T-helper 9 cell (primary cell): ENCODE measurements at regions not wholly inside any gene's neighbourhood (a gene's known extent, or its start where the extent isn't known, plus 50 kb on each side); places are given as distances from the start of the nearest gene placed in this dataset.

Experiments used
- DNase-seq: peaks from one replicate; pipeline ENCODE4 v3.0.0-alpha.2; 2020

DNA sequence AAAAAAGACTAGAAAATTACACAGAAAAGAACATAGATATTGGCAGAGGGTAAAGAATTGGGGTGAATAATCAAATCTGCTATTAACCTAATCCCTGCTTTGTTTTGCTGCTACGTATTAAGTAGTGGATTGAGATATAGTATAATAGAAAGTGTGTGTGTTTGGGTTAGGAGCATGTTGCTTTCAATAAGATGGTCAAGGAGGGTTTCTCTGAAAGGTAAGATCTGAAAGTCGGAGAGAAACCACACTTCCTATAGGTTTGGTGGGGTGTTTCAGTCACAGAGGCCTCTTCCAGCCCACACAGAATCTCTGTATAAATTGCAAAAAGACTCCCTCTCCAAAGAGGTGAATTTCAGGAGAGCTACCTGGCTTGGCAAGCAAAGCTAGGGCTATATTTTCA lies 345.7 kb upstream of the SATB1 start:
- DNase-seq: no peak

DNA sequence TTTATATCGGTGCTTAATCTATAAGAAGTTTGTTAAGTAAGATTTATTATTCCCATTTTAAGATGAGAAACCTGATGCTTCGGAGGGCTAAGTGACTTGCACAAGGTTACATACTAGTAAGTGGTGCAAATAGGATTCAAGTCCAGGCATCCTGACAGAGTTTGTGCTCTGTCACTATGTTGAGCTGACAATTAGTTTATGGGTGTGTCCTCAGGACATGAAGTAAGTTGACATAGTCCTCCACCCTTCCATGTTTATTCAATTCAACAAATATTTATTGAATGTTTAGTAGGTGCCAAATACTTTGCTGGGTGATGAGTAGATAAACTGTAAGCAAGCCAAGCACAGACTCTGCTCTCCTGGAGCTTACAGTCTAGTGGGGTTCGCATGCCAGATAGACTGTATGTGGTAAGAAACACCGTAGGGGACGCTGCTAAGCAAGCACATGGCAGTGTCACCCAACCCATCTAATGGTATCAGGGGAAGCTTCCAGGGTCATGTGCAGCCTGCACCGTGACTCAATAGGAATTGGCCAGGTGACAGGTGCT lies 342.7 kb upstream of the SATB1 start:
- DNase-seq: no peak

DNA sequence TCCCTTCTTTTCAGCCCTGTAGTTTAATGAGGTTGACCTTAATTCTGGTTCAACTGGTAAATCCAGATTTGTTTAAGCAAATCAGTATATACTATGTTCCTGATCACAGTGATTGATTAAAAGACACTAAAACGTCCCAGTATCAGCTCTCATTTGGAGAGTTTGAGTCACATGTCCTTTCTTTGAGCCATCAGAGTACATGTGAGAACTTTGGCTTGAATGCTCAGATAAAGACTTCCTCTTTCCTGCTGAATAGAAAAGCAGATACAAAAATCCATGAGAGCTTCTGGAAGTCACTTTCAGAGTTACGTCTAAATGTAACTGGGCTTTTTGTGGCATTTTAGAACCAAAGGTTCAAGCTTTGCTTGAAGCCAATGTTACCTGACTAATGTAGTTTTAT lies 341.8 kb upstream of the SATB1 start:
- no peak for DNase-seq

DNA sequence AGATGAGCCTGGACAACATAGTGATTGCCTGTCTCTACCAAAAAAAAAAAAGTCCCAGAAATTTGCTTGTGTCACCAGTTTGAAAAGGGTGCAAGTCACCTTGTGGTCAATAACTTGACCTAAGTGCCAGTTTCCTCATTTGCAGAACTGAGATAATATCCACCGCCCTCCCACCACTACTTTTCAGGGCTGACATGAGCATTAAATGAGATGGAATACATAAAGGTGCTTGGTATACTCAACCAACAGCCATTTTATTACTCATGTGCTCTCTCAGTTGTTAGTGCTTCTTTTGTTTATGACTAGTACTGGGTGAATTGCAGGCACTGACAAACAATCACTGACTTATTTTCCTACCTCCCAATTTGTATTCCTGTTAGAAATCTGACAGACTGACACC lies 340.5 kb upstream of the SATB1 start:
- DNase-seq: no peak

DNA sequence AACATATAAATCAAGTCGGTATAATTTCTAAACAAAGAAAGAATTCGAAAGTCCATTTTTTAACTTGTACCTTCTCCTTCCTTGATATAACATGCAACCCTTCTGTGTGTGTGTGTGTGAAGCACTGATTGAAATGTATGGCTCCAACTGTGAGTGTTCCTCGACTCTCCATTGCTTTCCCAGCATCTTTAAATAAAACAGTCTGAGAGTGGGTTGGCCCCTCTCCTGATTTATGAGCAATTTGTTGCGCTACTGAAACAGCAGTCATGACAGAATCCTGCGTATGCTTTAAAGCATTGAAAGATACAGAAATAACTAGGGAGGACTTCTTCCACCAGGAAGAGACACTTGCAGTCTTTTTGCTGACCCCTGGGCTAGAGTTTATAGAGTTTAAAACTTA lies 340.0 kb upstream of the SATB1 start:
- no peak for DNase-seq

DNA sequence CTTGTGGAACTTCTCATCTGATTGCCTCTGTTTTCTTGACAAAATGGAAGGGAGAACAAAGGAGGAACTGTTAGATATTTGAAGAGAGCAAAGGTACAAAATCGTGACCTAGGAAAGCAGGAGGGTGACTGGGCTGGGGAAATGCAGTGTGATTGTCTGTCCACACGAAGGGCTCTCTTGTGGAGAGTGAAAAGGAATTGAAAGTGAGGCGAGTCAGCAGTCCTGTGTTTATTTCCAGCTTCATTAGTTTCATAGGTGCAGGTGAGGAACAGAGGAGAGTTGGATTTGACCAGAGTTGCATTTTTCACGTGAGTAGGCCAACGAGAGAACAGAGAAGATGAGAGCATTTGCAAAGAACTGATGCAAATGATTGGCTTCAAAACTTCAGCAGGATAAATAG lies 336.4 kb upstream of the SATB1 start:
- DNase-seq: no peak

DNA sequence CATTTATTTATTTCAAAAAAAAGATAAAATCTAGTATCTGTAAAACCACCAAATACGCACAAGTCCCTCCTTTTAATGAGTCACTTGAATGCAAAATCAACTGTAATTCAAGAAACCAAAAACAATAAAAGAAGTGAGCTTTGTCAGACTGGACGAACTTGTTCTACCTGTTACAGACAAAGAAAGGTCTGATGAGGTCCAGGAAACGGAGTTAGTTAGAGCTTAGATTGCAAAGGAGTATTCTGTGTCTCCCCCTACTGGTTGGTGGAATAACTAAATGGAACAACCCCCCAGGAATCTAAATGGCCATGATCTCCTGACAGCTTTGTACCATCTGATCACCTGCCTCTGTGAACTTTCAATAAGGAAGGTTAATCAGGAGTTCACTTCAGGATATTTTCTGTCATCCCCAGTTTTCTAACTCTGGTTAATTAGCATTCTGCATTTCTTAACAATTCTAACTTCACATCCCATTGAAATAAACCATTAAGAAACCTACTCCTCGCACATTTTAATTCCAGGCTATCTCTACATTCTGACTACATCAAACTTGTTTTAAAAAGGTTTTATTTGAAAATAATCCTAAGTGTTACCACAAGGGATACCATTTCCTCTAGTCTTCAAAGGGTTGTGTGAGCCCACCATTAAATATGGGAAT lies 333.0 kb upstream of the SATB1 start:
- DNase-seq: no peak

DNA sequence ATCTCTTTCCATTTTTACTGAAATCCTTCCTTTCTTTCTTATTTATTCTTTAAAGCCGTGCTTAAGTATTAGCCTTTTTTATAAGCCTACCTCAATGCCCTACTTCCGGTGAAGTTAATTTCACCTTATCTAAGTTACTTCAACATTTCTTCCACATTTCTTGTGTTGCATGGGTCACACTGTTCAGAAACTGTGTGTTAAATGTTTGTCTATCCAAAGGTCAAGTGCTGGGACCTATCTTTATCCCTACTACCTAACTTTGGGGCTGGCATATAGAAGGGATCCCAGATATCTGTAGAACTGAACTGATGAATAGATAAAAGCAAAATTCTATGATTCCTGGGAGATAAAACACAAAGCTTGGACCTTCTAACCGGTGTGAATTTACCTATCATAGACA lies 332.3 kb upstream of the SATB1 start:
- no peak for DNase-seq

DNA sequence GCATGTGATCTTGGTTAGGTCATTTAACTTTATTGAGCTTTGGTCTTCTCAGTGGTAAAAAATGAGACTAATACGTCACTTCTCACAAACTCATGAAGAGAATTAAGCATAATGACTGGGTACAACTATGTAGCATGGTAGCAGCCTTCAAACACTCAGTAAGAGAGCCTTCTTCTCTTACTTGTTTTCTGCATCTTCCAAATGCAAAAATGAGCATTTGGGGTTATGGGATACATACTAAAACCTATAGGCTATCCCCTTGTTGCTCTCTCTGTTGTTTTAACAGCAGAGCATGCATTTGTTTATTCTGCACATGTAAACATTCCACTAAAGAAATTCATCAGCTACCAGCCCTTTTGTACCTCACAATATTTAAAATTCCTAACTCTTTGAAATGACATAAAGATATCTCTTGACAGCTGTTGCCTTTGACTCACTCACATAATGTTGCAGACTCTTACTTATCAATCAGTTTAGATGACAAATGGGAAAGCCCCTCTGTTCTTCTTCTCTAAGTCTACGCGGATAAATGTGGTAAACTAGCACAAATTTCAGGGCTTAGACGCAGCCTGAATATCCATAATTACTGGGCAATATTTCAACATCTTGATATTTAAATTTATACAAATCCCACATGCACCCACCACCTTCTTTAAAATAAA lies 327.3 kb upstream of the SATB1 start:
- DNase-seq: no peak

DNA sequence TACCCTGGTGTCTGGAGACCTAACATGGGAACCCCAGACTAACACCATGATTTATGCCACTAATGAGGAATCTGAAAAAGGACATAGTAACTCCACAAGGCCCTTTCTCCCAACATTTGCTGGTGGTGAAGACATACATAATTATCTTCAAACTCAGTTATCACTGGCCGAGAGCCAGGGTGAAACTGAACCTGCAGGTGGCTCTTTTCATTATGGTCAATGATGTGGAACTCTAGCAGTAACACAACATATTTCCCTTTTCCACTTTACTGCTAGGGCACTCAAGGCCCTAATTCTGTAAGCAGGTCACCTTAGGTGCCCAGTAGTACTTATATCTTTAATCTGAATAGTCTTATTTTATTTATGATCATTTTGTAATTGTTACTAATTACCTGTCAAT lies 326.4 kb upstream of the SATB1 start:
- no peak for DNase-seq

DNA sequence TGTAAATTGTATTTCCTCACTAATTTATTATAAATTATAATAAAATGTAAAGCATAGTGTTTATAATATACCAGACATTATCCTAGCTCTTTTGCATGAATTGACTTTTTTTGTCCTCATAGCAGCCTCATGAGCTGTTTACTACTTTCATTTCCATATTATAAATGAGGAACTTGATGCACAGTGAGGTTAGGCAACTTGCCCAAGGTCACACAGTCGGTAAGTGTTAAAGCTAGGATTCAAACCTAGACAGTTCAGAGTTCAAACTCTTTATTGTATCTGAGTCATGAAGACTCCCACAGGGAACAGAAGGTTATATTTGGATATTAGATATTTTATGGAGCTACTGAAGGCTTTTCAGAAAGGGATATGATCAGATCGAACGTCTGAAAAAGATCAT lies 322.2 kb upstream of the SATB1 start:
- no peak for DNase-seq

DNA sequence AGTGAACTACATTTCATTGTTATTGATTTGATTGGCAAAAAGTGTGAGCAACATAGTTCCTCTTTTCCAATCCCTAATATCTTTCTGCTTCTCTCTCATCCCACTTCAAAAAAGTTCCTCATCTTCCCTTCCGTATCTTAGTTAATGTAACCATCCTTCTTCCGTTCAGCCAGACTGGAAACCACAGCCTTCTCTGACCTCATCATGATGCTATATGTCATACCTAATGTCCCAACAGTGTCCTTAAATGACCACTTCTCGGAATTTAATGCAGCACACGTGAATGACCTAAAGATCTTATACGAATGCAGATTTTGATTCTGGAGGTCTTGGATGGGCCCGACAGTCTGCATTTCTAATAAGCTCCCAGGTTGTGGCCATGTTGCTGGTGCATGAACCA lies 320.3 kb upstream of the SATB1 start:
- DNase-seq: no peak

DNA sequence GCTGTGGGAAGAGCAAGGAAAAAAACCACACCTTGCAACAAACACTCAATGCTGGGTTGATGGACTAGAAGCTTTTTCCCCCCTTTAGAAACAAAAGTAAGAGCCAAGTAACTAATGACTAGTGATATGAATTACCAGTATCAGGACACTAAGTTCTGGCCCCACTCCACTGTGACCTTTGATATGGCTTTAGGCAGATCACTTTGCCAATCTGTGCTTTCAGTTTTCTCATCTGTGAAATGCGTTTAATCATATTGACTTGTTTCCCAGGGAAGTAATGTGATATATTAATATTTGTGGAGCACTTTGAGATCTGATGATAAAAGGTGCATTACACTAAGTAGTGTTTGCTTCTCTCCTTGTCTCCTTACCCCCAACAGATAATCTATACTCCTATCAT lies 319.3 kb upstream of the SATB1 start:
- no peak for DNase-seq

DNA sequence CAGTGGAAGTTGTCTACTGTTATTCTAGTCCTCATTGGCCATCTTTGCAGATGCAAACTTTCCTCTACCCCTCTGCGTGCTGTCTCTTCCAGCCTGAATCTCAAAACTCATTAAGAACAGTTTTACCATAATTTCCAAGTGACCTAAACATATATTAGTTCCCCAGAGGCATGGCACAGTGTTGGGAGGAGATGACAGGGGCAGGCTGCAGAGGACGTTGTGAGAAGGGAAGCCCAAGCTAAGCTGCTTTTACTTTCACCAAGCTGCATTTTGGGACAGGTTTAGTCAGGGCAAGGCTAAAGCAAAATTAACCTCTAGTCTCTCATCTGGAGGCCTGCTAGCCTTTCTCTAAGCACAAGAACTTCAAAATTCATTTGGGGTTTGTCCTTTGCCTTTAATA lies 318.6 kb upstream of the SATB1 start:
- no peak for DNase-seq

DNA sequence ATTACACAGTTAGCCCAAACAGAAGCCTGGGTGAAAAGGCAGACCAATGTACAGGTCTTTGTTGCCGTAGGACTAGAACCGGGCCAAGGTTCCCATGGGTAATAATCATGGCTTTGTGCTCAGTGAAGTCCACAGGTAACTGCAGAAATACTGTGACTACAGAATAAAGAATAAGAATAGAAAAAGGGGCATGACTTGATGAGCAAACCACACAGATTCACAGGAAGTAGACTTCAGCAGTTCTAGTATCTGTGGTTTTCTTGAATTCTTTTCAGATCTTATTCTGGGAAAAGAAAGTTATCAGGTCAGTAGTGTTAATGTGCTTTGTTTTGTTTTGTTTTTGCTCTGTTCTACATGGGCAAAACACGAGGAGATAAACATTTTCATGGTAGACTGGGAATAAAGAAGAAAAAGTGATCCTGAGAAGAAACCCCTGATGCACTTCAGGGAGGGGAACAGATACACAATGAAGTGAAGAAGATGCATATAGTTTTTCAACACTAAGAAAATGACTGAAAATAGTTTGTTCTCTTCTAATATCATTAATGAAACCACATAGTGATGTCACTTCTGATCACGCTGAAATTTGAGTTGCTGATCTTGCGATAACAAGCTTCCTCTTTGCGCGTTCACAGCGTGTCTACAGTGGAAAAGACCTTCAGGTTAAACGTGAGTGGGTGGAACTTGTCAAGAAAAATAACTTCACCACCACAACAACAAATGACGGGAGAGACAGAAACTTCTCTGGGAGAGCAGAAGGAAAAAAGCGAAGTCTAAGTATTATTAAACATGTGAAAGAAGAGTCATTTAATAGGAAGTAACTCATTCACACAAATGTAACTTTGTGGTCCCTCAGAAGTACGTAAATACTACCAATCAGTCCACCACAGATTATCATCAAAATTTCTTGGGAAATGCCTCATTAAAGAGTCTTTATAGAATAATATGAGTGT lies 315.8 kb upstream of the SATB1 start:
- DNase-seq: peak; percentile 21

DNA sequence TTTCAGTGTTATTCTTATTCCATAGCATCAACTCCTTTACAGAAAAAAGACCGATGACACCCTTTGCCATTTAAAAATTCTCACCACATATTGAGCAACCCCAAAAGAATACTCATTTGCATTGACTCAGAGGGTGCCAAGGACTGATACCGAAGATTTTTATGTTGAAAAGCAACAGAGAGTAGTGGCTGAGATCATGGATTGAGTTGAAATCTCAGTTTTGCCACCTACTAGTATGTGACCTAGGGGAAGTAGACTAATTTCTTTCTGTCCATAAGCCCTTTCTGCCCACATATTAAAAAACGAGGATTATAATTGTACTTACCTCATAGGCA lies 313.9 kb upstream of the SATB1 start:
- no peak for DNase-seq

DNA sequence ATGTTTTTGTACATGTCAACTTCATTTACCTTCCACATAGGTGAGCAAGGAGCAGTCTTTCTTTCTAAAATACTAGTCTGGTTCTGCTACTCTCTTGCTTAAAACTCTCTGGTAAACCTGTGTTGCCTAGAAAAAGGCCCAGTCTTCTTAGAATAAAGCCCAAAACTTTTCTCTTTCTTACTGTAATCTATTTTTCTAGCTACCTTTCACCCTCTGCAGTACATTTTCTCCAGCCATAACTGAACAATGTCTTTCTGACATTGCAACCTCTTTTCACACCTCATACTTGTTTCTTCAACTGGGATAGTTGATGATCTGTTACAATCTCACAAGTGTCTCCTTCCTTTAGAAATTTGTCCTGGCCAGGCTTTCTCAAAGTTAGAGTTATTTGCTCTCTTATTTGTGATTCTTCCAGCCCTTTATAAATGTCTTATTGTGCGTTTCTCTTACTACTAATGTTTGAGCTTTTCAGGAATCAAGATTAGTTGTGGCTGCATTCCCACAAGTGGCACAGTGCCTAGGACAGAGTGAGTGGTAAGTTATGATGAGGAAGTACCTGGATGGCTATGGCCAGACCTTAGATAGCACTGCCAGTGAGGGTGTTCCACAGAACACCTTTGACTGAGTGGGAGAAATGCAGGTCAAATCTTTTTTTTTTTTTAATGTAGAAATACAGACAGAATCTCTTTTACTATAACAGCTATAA lies 313.4 kb upstream of the SATB1 start:
- DNase-seq: no peak

DNA sequence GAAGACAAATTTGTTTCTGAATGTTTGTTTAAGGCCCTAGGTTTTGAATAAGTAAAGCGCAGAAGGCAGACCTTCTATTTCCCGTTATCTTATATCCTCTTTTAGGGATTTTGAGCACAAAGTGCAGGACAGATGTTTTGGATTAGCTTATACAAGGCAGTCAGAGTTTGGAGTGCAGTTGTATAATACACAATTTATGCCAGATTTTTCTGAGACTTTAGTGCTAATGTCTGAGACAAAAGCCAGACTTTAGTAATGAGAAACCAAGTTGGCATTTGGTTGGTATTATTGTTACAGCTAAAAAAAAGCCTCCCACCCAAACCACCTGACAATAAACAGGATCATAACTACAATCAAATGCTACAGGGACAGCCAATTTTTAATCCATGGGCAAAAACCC lies 309.9 kb upstream of the SATB1 start:
- DNase-seq: no peak

DNA sequence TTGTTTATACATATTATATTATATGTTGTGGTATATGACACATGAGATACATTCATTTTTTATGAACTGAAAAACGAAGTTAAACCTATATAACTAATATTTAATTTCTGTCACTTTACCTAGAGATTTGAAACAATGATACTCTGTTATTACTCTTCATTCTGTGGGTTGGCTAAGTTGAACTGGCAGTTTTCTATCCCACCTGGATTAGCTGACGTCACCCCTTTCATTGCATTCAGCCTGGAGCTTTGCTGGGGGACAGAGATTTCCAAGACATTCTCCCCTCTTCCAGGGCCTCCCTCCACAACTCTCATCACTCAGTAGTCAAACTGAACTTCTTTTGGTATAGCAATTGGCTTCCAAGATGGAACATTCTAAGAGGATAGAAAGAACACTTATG lies 309.2 kb upstream of the SATB1 start:
- DNase-seq: no peak

DNA sequence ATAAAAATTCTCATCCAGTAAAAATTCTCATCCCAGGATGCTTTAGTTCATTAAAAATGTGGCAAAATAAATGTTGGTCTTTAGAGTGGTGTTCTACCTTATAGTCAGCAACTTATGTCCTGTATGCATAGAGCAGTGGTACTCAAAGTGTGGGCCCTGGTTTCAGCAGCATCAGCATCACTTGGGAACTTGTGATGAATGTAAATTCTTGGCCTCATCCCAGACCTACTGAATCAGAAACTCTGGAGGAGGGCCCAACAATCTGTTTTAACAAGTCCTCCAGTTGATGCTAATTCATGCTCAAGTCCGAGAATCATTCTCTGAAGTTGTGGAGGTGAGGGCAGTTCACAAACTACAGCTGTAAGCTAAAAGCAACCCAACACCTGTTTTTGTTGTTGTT lies 307.3 kb upstream of the SATB1 start:
- DNase-seq: no peak

DNA sequence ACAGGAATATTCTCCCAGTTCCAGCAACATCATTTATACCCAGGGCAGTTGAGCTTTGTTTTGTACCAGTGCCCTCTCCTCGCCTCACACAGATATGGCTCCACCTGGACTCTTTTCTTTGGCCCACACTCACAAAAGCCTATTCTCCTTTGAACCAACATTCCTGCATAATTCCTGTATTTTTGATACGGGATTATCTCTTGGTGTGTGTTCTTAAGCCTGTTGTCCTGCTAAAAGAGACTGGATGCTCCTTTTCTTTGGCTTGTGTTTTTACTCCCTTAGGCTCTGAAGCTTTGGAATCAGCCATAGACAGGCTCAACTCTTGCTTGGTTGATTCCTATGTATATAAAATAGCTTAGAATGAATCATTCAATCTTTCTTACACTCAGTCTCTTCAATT lies 305.4 kb upstream of the SATB1 start:
- DNase-seq: no peak

DNA sequence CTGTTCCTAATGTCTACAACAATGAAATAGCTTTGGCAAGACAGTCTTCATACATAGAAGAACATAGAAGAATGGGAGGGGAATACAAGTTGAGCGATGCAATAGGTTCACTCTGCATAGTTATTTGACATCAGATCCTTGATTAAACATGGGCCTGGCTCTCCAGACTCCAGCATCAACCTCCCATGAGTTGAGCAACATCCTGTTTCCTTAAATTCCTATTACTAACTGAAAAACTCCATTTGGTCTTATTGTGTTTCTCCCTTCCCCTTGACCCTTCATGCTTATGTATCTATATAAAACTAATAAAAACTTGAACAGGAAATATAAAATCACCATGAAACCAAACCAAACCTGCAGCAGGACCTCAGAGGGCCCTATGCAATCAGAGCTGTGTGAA lies 304.5 kb upstream of the SATB1 start:
- no peak for DNase-seq
